HEK293 (cell line): ENCODE measurements at regions not wholly inside any gene's neighbourhood (a gene's known extent, or its start where the extent isn't known, plus 50 kb on each side); places are given as distances from the start of the nearest gene placed in this dataset.

Experiments used
- CTCF ChIP-seq: fragments of 450-650 bp; formaldehyde crosslinking; IDR thresholded peaks from 2 replicates; pipeline ENCODE4 v1.5.1; 2016; ENCODE audit warnings: missing biosample characterization, missing genetic modification characterization
- MEIS1 ChIP-seq: sonication (generic); formaldehyde crosslinking; IDR thresholded peaks from 2 replicates; pipeline ENCODE4 v1.8.1; 2022; ENCODE audit warnings: missing genetic modification reagents, mild to moderate bottlenecking, borderline replicate concordance
- PBX3 ChIP-seq: sonication (generic); formaldehyde crosslinking; IDR thresholded peaks from 2 replicates; pipeline ENCODE4 v1.8.1; 2022; ENCODE audit warnings: mild to moderate bottlenecking, moderate library complexity, missing genetic modification reagents
- YY1 ChIP-seq: fragments of 450-650 bp; formaldehyde crosslinking; IDR thresholded peaks from 2 replicates; pipeline ENCODE4 v1.5.1; 2018; ENCODE audit warnings: missing biosample characterization, missing genetic modification characterization
- ZBTB7A ChIP-seq: fragments of 450-650 bp; formaldehyde crosslinking; IDR thresholded peaks from 2 replicates; pipeline ENCODE4 v1.5.1; 2016; ENCODE audit warnings: low read depth, missing biosample characterization, missing genetic modification characterization
- ZFP37 ChIP-seq: fragments of 450-650 bp; formaldehyde crosslinking; IDR thresholded peaks from 2 replicates; pipeline ENCODE4 v1.5.1; 2016; ENCODE audit warnings: missing biosample characterization, missing genetic modification characterization
- ZNF639 ChIP-seq: fragments of 450-650 bp; formaldehyde crosslinking; IDR thresholded peaks from 2 replicates; pipeline ENCODE4 v1.5.1; 2016; ENCODE audit warnings: missing biosample characterization, missing genetic modification characterization
- ZNF792 ChIP-seq: fragments of 450-650 bp; formaldehyde crosslinking; IDR thresholded peaks from 2 replicates; pipeline ENCODE4 v1.5.1; 2016; ENCODE audit warnings: missing biosample characterization, missing genetic modification characterization

GRCh38 chr7:113308399-113308798 lies 190.0 kb upstream of the SMIM30 start:
- TF ChIP-seq CTCF, result no peak
- TF ChIP-seq ZNF792 (tag by site-specific recombination), result no peak
- no peak for TF ChIP-seq MEIS1 (CRISPR knock-in tag)
- TF ChIP-seq ZBTB7A (tag by site-specific recombination), result no peak
- TF ChIP-seq PBX3, result no peak
- TF ChIP-seq ZNF639 (tag by site-specific recombination), result no peak
- TF ChIP-seq ZFP37 (tag by site-specific recombination), result no peak
- no peak for TF ChIP-seq YY1 (tag by site-specific recombination)
